ENCODE measurements at regions not wholly inside any gene's neighbourhood (a gene's known extent, or its start where the extent isn't known, plus 50 kb on each side); places are given as distances from the start of the nearest gene placed in this dataset.

DNA sequence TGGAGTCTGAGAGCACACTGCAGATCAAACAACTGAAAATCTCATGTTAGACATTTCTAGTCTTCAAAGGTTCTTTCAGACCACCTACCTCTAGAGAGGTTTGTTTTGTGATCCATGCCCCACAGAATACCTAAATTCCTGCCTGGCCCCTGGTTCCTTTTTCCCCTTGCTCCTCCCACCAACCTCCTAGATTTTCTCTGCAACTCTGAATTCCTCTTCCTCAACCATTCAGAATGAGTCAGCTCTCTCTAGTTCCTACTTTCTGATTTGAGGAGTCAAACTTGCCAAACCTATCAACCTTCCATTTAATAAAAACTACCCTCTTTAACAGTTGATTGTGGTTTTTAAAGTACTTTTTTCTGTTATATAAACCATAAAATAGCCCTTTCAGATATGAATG lies 83.2 kb upstream of the ZNF462 start:
- no peak for TF ChIP-seq CTBP1 (IDR thresholded peaks at IDR 0.05; ENCODE audit: borderline replicate concordance)
- no peak for TF ChIP-seq FOXK2 (IDR thresholded peaks at IDR 0.05)
- TF ChIP-seq SP1 (IDR thresholded peaks at IDR 0.05) = no peak
- TF ChIP-seq TARDBP (IDR thresholded peaks at IDR 0.05) = no peak
- TF ChIP-seq ELF4 (IDR thresholded peaks at IDR 0.05) = no peak
- no peak for TF ChIP-seq ARNT (IDR thresholded peaks at IDR 0.05)
- no peak for TF ChIP-seq SUZ12 (IDR thresholded peaks at IDR 0.05)
- TF ChIP-seq L3MBTL2 (conservative IDR thresholded peaks at IDR 0.05) = no peak
- TF ChIP-seq BHLHE40 (IDR thresholded peaks at IDR 0.05; ENCODE audit: borderline replicate concordance) = no peak
- TF ChIP-seq ZNF384 (IDR thresholded peaks at IDR 0.05) = no peak
- no peak for TF ChIP-seq HDGF (IDR thresholded peaks at IDR 0.05; ENCODE audit: borderline replicate concordance)
- TF ChIP-seq FOXM1 (IDR thresholded peaks at IDR 0.05; ENCODE audit: borderline replicate concordance) = no peak
